HG02678 (cell line): ENCODE measurements at regions not wholly inside any gene's neighbourhood (a gene's known extent, or its start where the extent isn't known, plus 50 kb on each side); places are given as distances from the start of the nearest gene placed in this dataset.
"Not testable (repeated sequence)": the region's sequence is repeated elsewhere in the genome, so short reads cannot be mapped to it uniquely, and the experiment has no call there.

ENCODE experiments used
- ATAC-seq: cut with Tn5 transposase; IDR thresholded peaks from one replicate; pipeline ENCODE4 v1.9.1; 2021; ENCODE audit warnings: mild to moderate bottlenecking, moderate library complexity; ENCODE audit not compliant: unreplicated experiment

- ATAC-seq = not testable (repeated sequence)
Observed at GRCh38 chr4:184965230-184966050, 52.9 kb upstream of the HELT start.

GRCh38 chr4:184966051-184966691 is 52.1 kb upstream of the HELT start:
- not testable (repeated sequence) for ATAC-seq

GRCh38 chr4:184967699-184968098 is 50.6 kb upstream of the HELT start:
- not testable (repeated sequence) for ATAC-seq

- no peak for ATAC-seq
Observed at GRCh38 chr4:184968366-184968765, 49.9 kb upstream of the HELT start.
